ENCODE measurements at regions not wholly inside any gene's neighbourhood (a gene's known extent, or its start where the extent isn't known, plus 50 kb on each side); places are given as distances from the start of the nearest gene placed in this dataset.

- no peak for TF ChIP-seq SMC3 (IDR thresholded peaks at IDR 0.05)
- TF ChIP-seq JUNB (IDR thresholded peaks at IDR 0.05) = no peak
- no peak for TF ChIP-seq MYC (IDR thresholded peaks at IDR 0.05; ENCODE audit: borderline replicate concordance, low read length)
- no peak for TF ChIP-seq SREBF2 (IDR thresholded peaks at IDR 0.05)
Measured at GRCh38 chr18:29608982-29609381, 1432.1 kb upstream of the CDH2 start (continued).

- WGBS (ENCODE audit: missing lambda C conversion rate) = 0% methylated on average over 1 of the region's 1 CpG
- FAIRE-seq = no peak
Measured at GRCh38 chr18:29605365-29605764, 1428.4 kb upstream of the CDH2 start.

GRCh38 chr18:29596959-29597358 lies 1420.0 kb upstream of the CDH2 start:
- CTCF ChIA-PET = no interaction called here
- Histone ChIP-seq H3K4me1 (no peaks in the 10 kb centered on the region), H3K27ac (no peak overlapping the region), H3K9me3 (no peaks in the 10 kb centered on the region), H3K4me3 (no peak overlapping the region), H3K4me2 (no peak overlapping the region)
- WGBS (ENCODE audit: missing lambda C conversion rate) = 48% methylated on average over 5 of the region's 5 CpGs
- ATAC-seq (no peak), FAIRE-seq (no peak), DNase-seq (ENCODE audit: low read depth in 1 of 2, low spot score in 1 of 2) (no peak)
- TF ChIP-seq ATOH8 (CRISPR knock-in tag; IDR thresholded peaks at IDR 0.05; ENCODE audit: low read depth) (no peak), E2F6 (IDR thresholded peaks at IDR 0.05; ENCODE audit: borderline replicate concordance, low read depth) (no peak), PHF8 (IDR thresholded peaks at IDR 0.05; ENCODE audit: borderline replicate concordance, low read depth) (no peak), JUNB (IDR thresholded peaks at IDR 0.05) (no peak), USF2 (IDR thresholded peaks at IDR 0.05) (no peak), ELK1 (IDR thresholded peaks at IDR 0.05; ENCODE audit: low read depth, low read length) (no peak), CEBPB (IDR thresholded peaks at IDR 0.05) (no peak), MAFK (IDR thresholded peaks at IDR 0.05; ENCODE audit: partially characterized antibody) (no peak), PBX3 (IDR thresholded peaks at IDR 0.05) (no peak), RARB (CRISPR knock-in tag; IDR thresholded peaks at IDR 0.05) (no peak)
- POLR2A ChIA-PET = no interaction called here

More at GRCh38 chr18:29605365-29605764, 1428.4 kb upstream of the CDH2 start:
- Histone ChIP-seq H3K9me3 (no peaks in the 10 kb centered on the region), H3K27ac (no peak overlapping the region), H3K4me3 (no peak overlapping the region), H3K4me1 (no peaks in the 10 kb centered on the region), H3K4me2 (no peak overlapping the region)
- DNase-seq (ENCODE audit: low read depth in 1 of 2, low spot score in 1 of 2) = no peak
- CTCF ChIA-PET = interaction anchor here (0.6 kb wide), 1 partner anchor 778 kb away, joined by 3 read pairs; no protein-coding TSS in a partner anchor
- no peak for ATAC-seq
- TF ChIP-seq RNF2 (IDR thresholded peaks at IDR 0.05; ENCODE audit: borderline replicate concordance, low read depth) (no peak), GATA3 (IDR thresholded peaks at IDR 0.05; ENCODE audit: borderline replicate concordance) (no peak), TP53 (CRISPR knock-in tag; IDR thresholded peaks at IDR 0.05) (no peak), HEYL (CRISPR knock-in tag; IDR thresholded peaks at IDR 0.05) (no peak), NR3C1 (IDR thresholded peaks at IDR 0.05) (no peak), ELK1 (IDR thresholded peaks at IDR 0.05; ENCODE audit: low read depth, low read length) (no peak), ZFP36 (IDR thresholded peaks at IDR 0.05; ENCODE audit: borderline replicate concordance, partially characterized antibody) (peak; percentile 51), NPAS2 (CRISPR knock-in tag; IDR thresholded peaks at IDR 0.05; ENCODE audit: borderline replicate concordance) (no peak)
- POLR2A ChIA-PET = no interaction called here
